WTC11 (cell line): ENCODE measurements at regions not wholly inside any gene's neighbourhood (a gene's known extent, or its start where the extent isn't known, plus 50 kb on each side); places are given as distances from the start of the nearest gene placed in this dataset.

Experiments used
- ATAC-seq: fragments of 200-7000 bp; cut with Tn5 transposase; 2 replicates; pipeline ENCODE4 v1.10.0; 2021; ENCODE audit warnings: mild to moderate bottlenecking, moderate library complexity
- CTCF ChIA-PET: fragments of 300-600 bp; sonication (Branson Sonifier 250); formaldehyde crosslinking; loops from one replicate; lab custom pipeline; 2021; ENCODE audit warnings: antibody characterized with exemption; lab: Charles Lee
- POLR2A ChIA-PET: fragments of 350-600 bp; sonication (Branson Sonifier 250); formaldehyde crosslinking; loops from one replicate; lab custom pipeline; 2021; ENCODE audit warnings: antibody characterized with exemption; lab: Charles Lee
- DNase-seq: peaks from one replicate; pipeline ENCODE4 v3.0.0; 2021; ENCODE audit warnings: low spot score
- H3K27ac Mint-ChIP-seq: 2 replicates; pipeline ENCODE4 v1.8.0; 2021; ENCODE audit warnings: mixed read lengths
- H3K27me3 Mint-ChIP-seq: 2 replicates; pipeline ENCODE4 v1.8.0; 2021; ENCODE audit warnings: low read depth, mild to moderate bottlenecking, moderate library complexity, mixed read lengths
- H3K36me3 Mint-ChIP-seq: 2 replicates; pipeline ENCODE4 v1.8.0; 2021; ENCODE audit warnings: mixed read lengths
- H3K4me1 Mint-ChIP-seq: 2 replicates; pipeline ENCODE4 v1.8.0; 2022; ENCODE audit warnings: mixed read lengths
- H3K4me3 Mint-ChIP-seq: 2 replicates; pipeline ENCODE4 v1.8.0; 2021; ENCODE audit warnings: mild to moderate bottlenecking, moderate library complexity, mixed read lengths
- H3K9me3 Mint-ChIP-seq: 2 replicates; pipeline ENCODE4 v1.8.0; 2021; ENCODE audit warnings: mixed read lengths
- ATF1 ChIP-seq: sonication (generic); formaldehyde crosslinking; IDR thresholded peaks from 2 replicates; pipeline ENCODE4 v1.8.1; 2023; ENCODE audit warnings: mild to moderate bottlenecking, moderate library complexity, missing genetic modification reagents
- CREB1 ChIP-seq: sonication (generic); formaldehyde crosslinking; IDR thresholded peaks from 2 replicates; pipeline ENCODE4 v1.8.0; 2023; ENCODE audit warnings: mild to moderate bottlenecking, missing genetic modification reagents
- CREM ChIP-seq: sonication (generic); formaldehyde crosslinking; IDR thresholded peaks from 2 replicates; pipeline ENCODE4 v1.8.1; 2022; ENCODE audit warnings: mild to moderate bottlenecking, missing genetic modification reagents, moderate library complexity
- HMGA2 ChIP-seq: fragments of 250-450 bp; sonication (Bioruptor Pico); IDR thresholded peaks from 2 replicates; pipeline ENCODE4 v1.4.0; 2021; ENCODE audit warnings: mild to moderate bottlenecking, moderate library complexity
- NR2C2 ChIP-seq: sonication (generic); formaldehyde crosslinking; IDR thresholded peaks from 2 replicates; pipeline ENCODE4 v1.8.0; 2022; ENCODE audit warnings: mild to moderate bottlenecking, missing genetic modification reagents
- ZNF219 ChIP-seq: sonication (generic); formaldehyde crosslinking; IDR thresholded peaks from 2 replicates; pipeline ENCODE4 v1.8.0; 2023; ENCODE audit warnings: missing genetic modification reagents, mild to moderate bottlenecking, borderline replicate concordance
- TF ChIP-seq, protein P1 (sequence below): sonication (generic); formaldehyde crosslinking; IDR thresholded peaks from 2 replicates; pipeline ENCODE4 v1.8.0; 2023; ENCODE audit warnings: missing genetic modification reagents
- TF ChIP-seq, protein P2 (sequence below): sonication (generic); formaldehyde crosslinking; IDR thresholded peaks from 2 replicates; pipeline ENCODE4 v1.8.1; 2023; ENCODE audit warnings: mild to moderate bottlenecking, missing genetic modification reagents, moderate library complexity
- TF ChIP-seq, protein P3 (sequence below): fragments of 250-450 bp; sonication (Bioruptor Pico); IDR thresholded peaks from 2 replicates; pipeline ENCODE4 v1.9.0; 2021; ENCODE audit warnings: mild to moderate bottlenecking, borderline replicate concordance
- TF ChIP-seq, protein P4 (sequence below): sonication (generic); formaldehyde crosslinking; IDR thresholded peaks from 2 replicates; pipeline ENCODE4 v1.8.0; 2022; ENCODE audit warnings: mild to moderate bottlenecking, missing genetic modification reagents
- TF ChIP-seq, protein P5 (sequence below): sonication (generic); formaldehyde crosslinking; IDR thresholded peaks from 2 replicates; pipeline ENCODE4 v1.8.0; 2023; ENCODE audit warnings: mild to moderate bottlenecking, missing genetic modification reagents
- TF ChIP-seq, protein P6 (sequence below): fragments of 250-450 bp; sonication (Bioruptor Pico); IDR thresholded peaks from 2 replicates; pipeline ENCODE4 v2.1.2; 2022; ENCODE audit warnings: mild to moderate bottlenecking, moderate library complexity

DNA sequence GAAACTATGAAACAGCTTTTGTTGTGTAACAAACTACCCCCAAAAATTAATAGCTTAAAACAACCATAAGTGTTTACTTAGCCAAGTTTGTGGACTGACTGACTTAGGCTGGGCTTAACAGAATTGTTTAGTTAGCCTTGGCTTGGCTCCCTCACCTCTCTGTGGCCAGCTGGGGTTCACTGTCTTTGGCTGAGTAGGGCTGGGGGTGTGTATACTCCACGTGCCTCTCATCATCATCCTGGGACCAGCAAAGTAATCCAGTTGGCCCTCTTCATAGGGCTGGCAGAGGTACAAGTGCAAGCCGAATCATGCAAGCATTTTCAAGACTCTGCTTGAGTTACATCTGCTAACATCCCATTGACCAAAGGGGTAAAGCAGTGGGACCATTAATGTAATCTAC is 252.3 kb downstream of the BRINP2 start:
- DNase-seq = no peak

More for the DNA sequence above, 252.3 kb downstream of the BRINP2 start:
- no peak for ATAC-seq
- CTCF ChIA-PET = interaction anchor here (0.6 to 1.3 kb wide), 2 partner anchors 10 to 407 kb away, joined by 3 read pairs; no protein-coding TSS in a partner anchor
- H3K27ac Mint-ChIP-seq = no peak overlapping the region
- H3K4me1 Mint-ChIP-seq = no peaks in the 10 kb centered on the region
- H3K9me3 Mint-ChIP-seq = no peaks in the 10 kb centered on the region
- no peaks in the 10 kb centered on the region for H3K36me3 Mint-ChIP-seq
- H3K27me3 Mint-ChIP-seq = no peaks in the 10 kb centered on the region
- POLR2A ChIA-PET = no interaction called here
- TF ChIP-seq CREM (CRISPR knock-in tag) (no peak), CREB1 (CRISPR knock-in tag) (no peak), ATF1 (CRISPR knock-in tag) (no peak), HMGA2 (CRISPR knock-in tag) (no peak), NR2C2 (no peak), ZNF219 (CRISPR knock-in tag) (no peak)
- TF ChIP-seq, protein P1, sequence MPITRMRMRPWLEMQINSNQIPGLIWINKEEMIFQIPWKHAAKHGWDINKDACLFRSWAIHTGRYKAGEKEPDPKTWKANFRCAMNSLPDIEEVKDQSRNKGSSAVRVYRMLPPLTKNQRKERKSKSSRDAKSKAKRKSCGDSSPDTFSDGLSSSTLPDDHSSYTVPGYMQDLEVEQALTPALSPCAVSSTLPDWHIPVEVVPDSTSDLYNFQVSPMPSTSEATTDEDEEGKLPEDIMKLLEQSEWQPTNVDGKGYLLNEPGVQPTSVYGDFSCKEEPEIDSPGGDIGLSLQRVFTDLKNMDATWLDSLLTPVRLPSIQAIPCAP (CRISPR knock-in tag) = no peak
- TF ChIP-seq, protein P2, sequence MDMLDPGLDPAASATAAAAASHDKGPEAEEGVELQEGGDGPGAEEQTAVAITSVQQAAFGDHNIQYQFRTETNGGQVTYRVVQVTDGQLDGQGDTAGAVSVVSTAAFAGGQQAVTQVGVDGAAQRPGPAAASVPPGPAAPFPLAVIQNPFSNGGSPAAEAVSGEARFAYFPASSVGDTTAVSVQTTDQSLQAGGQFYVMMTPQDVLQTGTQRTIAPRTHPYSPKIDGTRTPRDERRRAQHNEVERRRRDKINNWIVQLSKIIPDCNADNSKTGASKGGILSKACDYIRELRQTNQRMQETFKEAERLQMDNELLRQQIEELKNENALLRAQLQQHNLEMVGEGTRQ (CRISPR knock-in tag) = no peak
- TF ChIP-seq, protein P3, sequence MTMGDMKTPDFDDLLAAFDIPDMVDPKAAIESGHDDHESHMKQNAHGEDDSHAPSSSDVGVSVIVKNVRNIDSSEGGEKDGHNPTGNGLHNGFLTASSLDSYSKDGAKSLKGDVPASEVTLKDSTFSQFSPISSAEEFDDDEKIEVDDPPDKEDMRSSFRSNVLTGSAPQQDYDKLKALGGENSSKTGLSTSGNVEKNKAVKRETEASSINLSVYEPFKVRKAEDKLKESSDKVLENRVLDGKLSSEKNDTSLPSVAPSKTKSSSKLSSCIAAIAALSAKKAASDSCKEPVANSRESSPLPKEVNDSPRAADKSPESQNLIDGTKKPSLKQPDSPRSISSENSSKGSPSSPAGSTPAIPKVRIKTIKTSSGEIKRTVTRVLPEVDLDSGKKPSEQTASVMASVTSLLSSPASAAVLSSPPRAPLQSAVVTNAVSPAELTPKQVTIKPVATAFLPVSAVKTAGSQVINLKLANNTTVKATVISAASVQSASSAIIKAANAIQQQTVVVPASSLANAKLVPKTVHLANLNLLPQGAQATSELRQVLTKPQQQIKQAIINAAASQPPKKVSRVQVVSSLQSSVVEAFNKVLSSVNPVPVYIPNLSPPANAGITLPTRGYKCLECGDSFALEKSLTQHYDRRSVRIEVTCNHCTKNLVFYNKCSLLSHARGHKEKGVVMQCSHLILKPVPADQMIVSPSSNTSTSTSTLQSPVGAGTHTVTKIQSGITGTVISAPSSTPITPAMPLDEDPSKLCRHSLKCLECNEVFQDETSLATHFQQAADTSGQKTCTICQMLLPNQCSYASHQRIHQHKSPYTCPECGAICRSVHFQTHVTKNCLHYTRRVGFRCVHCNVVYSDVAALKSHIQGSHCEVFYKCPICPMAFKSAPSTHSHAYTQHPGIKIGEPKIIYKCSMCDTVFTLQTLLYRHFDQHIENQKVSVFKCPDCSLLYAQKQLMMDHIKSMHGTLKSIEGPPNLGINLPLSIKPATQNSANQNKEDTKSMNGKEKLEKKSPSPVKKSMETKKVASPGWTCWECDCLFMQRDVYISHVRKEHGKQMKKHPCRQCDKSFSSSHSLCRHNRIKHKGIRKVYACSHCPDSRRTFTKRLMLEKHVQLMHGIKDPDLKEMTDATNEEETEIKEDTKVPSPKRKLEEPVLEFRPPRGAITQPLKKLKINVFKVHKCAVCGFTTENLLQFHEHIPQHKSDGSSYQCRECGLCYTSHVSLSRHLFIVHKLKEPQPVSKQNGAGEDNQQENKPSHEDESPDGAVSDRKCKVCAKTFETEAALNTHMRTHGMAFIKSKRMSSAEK (CRISPR knock-in tag) = no peak
- TF ChIP-seq, protein P4, sequence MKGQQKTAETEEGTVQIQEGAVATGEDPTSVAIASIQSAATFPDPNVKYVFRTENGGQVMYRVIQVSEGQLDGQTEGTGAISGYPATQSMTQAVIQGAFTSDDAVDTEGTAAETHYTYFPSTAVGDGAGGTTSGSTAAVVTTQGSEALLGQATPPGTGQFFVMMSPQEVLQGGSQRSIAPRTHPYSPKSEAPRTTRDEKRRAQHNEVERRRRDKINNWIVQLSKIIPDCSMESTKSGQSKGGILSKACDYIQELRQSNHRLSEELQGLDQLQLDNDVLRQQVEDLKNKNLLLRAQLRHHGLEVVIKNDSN (CRISPR knock-in tag) = no peak
- TF ChIP-seq, protein P5, sequence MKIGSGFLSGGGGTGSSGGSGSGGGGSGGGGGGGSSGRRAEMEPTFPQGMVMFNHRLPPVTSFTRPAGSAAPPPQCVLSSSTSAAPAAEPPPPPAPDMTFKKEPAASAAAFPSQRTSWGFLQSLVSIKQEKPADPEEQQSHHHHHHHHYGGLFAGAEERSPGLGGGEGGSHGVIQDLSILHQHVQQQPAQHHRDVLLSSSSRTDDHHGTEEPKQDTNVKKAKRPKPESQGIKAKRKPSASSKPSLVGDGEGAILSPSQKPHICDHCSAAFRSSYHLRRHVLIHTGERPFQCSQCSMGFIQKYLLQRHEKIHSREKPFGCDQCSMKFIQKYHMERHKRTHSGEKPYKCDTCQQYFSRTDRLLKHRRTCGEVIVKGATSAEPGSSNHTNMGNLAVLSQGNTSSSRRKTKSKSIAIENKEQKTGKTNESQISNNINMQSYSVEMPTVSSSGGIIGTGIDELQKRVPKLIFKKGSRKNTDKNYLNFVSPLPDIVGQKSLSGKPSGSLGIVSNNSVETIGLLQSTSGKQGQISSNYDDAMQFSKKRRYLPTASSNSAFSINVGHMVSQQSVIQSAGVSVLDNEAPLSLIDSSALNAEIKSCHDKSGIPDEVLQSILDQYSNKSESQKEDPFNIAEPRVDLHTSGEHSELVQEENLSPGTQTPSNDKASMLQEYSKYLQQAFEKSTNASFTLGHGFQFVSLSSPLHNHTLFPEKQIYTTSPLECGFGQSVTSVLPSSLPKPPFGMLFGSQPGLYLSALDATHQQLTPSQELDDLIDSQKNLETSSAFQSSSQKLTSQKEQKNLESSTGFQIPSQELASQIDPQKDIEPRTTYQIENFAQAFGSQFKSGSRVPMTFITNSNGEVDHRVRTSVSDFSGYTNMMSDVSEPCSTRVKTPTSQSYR (CRISPR knock-in tag) = no peak
- TF ChIP-seq, protein P6, sequence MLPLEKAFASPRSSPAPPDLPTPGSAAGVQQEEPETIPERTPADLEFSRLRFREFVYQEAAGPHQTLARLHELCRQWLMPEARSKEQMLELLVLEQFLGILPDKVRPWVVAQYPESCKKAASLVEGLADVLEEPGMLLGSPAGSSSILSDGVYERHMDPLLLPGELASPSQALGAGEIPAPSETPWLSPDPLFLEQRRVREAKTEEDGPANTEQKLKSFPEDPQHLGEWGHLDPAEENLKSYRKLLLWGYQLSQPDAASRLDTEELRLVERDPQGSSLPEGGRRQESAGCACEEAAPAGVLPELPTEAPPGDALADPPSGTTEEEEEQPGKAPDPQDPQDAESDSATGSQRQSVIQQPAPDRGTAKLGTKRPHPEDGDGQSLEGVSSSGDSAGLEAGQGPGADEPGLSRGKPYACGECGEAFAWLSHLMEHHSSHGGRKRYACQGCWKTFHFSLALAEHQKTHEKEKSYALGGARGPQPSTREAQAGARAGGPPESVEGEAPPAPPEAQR (CRISPR knock-in tag) = no peak
- no peak overlapping the region for H3K4me3 Mint-ChIP-seq
